Naive thymus-derived CD4-positive, alpha-beta T cell (primary cell): ENCODE measurements at regions not wholly inside any gene's neighbourhood (a gene's known extent, or its start where the extent isn't known, plus 50 kb on each side); places are given as distances from the start of the nearest gene placed in this dataset.
"Not testable (repeated sequence)": the region's sequence is repeated elsewhere in the genome, so short reads cannot be mapped to it uniquely, and the experiment has no call there.

Experiments
- ATAC-seq: fragments of 150-1000 bp; cut with Tn5 transposase; 2 replicates; pipeline ENCODE4 v1.10.0; 2021; ENCODE audit warnings: mild to moderate bottlenecking, moderate library complexity
- CTCF ChIA-PET: fragments of 350-600 bp; sonication (Branson Sonifier 250); formaldehyde crosslinking; loops from one replicate; lab custom pipeline; 2021; ENCODE audit warnings: antibody characterized with exemption; lab: Charles Lee
- POLR2A ChIA-PET: fragments of 350-600 bp; sonication (Branson Sonifier 250); formaldehyde crosslinking; loops from one replicate; lab custom pipeline; 2021; ENCODE audit warnings: antibody characterized with exemption, inconsistent platforms; lab: Charles Lee
- DNase-seq, 9 donors: peaks; one replicate each; pipeline versions ENCODE4 v3.0.0 to v3.0.0-alpha.2; 2020 to 2022; ENCODE audit warnings: mixed read lengths in 1 of 9
- H3K27ac ChIP-seq: one replicate; pipeline ENCODE4 v1.7.0; 2013; ENCODE audit warnings: mild to moderate bottlenecking, low read depth, low read length, moderate library complexity
- H3K27me3 ChIP-seq, 2 donors: one replicate each; pipeline ENCODE4 v1.7.0; 2013; ENCODE audit warnings: low read length in 2 of 2, mild to moderate bottlenecking in 2 of 2, moderate library complexity in 2 of 2; ENCODE audit not compliant: control insufficient read depth in 2 of 2, insufficient read depth in 2 of 2
- H3K36me3 ChIP-seq, 3 experiments: 1 replicate in 2 of 3; 2 replicates in 1 of 3; pipeline ENCODE4 v1.7.0; 2013; ENCODE audit warnings: low read length in 3 of 3, mild to moderate bottlenecking in 3 of 3, moderate library complexity in 1 of 3; ENCODE audit not compliant: insufficient read depth in 3 of 3, control insufficient read depth in 2 of 3
- H3K4me1 ChIP-seq, 2 donors: one replicate each; pipeline ENCODE4 v1.7.0; 2013; ENCODE audit warnings: low read length in 2 of 2, mild to moderate bottlenecking in 2 of 2, moderate library complexity in 1 of 2; ENCODE audit not compliant: control insufficient read depth in 2 of 2, insufficient read depth in 2 of 2
- H3K4me3 ChIP-seq: 2 replicates; pipeline ENCODE4 v1.7.0; 2013; ENCODE audit warnings: mild to moderate bottlenecking, low read length
- H3K9me3 ChIP-seq, 3 experiments: 1 replicate in 2 of 3; 2 replicates in 1 of 3; pipeline ENCODE4 v1.7.0; 2013; ENCODE audit warnings: low read length in 3 of 3; ENCODE audit not compliant: control insufficient read depth in 2 of 3
- H3K27ac Mint-ChIP-seq, 9 donors: one replicate each; pipeline ENCODE4 v1.8.0; 2020 to 2022; ENCODE audit warnings: mixed read lengths in 9 of 9, mild to moderate bottlenecking in 8 of 9, moderate library complexity in 5 of 9, inconsistent platforms in 2 of 9
- H3K27me3 Mint-ChIP-seq, 5 donors: one replicate each; pipeline ENCODE4 v1.8.0; 2021 to 2022; ENCODE audit warnings: mixed read lengths in 5 of 5, mild to moderate bottlenecking in 1 of 5
- H3K36me3 Mint-ChIP-seq, 5 donors: one replicate each; pipeline ENCODE4 v1.8.0; 2020 to 2022; ENCODE audit warnings: mixed read lengths in 5 of 5, mild to moderate bottlenecking in 3 of 5, inconsistent platforms in 1 of 5
- H3K4me1 Mint-ChIP-seq, 7 donors: one replicate each; pipeline ENCODE4 v1.8.0; 2020 to 2022; ENCODE audit warnings: mixed read lengths in 7 of 7, mild to moderate bottlenecking in 3 of 7, inconsistent platforms in 1 of 7
- H3K4me3 Mint-ChIP-seq, 10 donors: one replicate each; pipeline ENCODE4 v1.8.0; 2020 to 2022; ENCODE audit warnings: mild to moderate bottlenecking in 10 of 10, mixed read lengths in 10 of 10, moderate library complexity in 6 of 10, inconsistent platforms in 2 of 10
- H3K9me3 Mint-ChIP-seq, 11 donors: one replicate each; pipeline ENCODE4 v1.8.0; 2020 to 2022; ENCODE audit warnings: mixed read lengths in 11 of 11, mild to moderate bottlenecking in 4 of 11, inconsistent platforms in 1 of 11, moderate library complexity in 1 of 11
- intact Hi-C, 2 donors: fragments of 100-400 bp; cut with micrococcal nuclease; formaldehyde crosslinking; loops; one replicate each; pipeline ENCODE4 v1.15.1; 2023

DNA sequence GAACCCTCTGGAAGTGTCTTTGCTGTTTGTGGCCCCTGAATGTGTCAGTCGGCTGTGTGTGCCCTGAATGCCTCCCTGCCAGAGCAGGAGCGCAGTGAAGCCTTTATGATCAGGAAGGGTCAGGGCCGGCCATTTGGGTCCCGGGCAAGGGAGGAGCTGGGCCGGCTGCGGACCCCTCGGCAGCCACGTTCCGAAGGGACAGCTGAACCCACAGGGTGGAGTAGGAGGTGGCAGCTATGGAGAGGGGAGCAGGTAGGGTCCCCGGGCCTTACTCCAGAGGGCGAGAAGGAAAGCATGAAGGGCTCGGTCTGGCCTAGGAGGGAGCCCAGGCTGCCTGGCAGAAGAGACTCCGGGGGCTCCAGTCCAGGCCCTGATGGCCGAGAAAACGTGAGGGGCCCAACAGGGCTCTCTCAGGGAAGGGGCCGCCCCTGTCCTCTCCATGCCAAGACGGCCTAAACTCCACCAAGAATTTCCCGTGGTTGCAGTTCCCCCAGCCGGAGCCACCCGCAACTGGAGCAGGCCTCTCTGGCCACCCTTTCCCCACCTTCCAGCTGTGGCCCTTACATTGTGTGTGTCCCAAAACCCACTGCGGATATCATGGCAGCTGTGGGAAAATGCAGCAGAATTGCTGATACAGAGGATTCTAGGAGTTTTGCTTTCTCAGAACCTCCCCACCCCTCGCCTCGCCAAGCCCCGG is 182.2 kb upstream of the STK26 start:
- Histone ChIP-seq H3K4me1 (no peaks in the 10 kb centered on the region), H3K36me3 (no peaks in the 10 kb centered on the region), H3K27me3 (no peaks in the 10 kb centered on the region), H3K9me3 (no peaks in the 10 kb centered on the region), H3K27ac (no peak overlapping the region), H3K4me3 (no peak overlapping the region)
- Mint-ChIP-seq H3K4me1 (peaks cover 0 to 9% (median 0%) of the 10 kb centered on the region in 7 donors), H3K27me3 (peaks cover 0 to 2% (median 0%) of the 10 kb centered on the region in 5 donors), H3K4me3 (peak overlapping the region in 1 of 10 donors; percentile 56), H3K27ac (no peak overlapping the region), H3K36me3 (no peaks in the 10 kb centered on the region), H3K9me3 (no peaks in the 10 kb centered on the region)
- POLR2A ChIA-PET = no interaction called here
- ATAC-seq = no peak
- no peak for DNase-seq
- CTCF ChIA-PET = interaction anchor here (1.0 to 2.3 kb wide), 4 partner anchors 180 to 790 kb away, joined by 3 to 19 read pairs (median 6); partner anchors contain the start of gene RAP2C
- intact Hi-C loops = loop anchor here (1.0 to 10.0 kb wide), 9 partner anchors 230 to 791 kb away; partner anchors contain the start of gene RAP2C (in 1 of the 2)

DNA sequence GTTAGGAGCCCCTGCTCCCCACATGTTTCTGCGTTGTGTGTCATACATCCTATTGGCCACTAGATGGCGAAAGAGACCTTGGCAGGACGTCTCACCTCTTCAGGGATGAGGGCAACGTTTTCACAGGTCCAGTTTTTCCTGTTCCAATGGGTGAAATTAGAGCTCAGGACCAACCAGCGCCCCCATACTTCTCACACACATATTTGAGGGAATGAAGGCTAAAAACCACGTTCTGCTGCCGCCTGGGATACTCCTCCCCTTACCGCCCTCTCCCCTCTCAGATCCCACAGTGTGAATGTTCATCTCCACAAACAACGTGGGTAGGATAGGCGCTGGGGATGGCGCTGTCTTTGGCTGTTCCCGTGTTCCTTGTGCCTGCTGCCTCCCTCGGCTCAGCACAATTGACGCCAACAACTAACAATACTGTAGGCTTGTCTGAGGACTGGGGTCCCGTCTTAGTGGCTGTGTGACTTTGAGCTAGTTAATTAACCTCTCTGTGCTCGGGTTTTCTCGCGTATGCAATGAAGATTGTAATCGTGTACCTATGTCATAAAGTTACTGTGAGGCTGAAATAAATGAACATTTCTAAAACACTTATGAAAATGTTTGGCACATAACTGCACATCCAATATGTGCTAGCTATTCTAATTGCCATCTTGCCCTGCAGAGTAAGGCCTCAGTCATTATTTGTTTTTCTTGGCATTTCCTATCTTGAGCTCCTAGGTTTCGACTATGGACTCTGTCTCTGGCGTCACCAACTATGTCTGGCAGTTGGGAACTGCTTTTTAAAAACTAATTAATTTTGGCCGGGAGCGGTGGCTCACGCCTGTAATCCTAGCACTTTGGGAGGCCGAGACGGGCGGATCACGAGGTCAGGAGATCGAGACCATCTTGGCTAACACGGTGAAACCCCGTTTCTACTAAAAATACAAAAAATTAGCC is 181.3 kb upstream of the STK26 start:
- peak overlapping the region in 1 of 10 donors; percentile 56 for H3K4me3 Mint-ChIP-seq
- H3K4me3 ChIP-seq = no peak overlapping the region
- no peak overlapping the region for H3K27ac Mint-ChIP-seq

DNA sequence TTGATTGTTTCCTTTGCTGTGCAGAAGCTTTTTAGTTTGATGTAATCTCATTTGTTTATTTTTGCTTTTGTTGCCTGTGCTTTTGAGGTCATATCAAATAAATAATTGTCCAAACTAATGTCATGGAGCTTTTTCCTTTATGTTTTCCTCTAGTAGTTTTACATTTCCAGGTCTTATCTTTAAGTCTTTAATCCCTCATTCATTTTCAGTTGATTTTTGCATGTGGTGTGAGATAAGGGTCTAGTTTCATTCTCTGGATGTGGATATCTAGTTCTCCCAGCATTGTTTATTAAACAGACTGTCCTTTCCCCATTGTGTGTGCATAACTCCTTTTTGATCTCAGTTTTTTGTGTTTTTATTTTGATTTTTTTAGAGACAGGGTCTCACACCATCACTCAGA is 179.1 kb upstream of the STK26 start:
- no peaks in the 10 kb centered on the region for H3K9me3 Mint-ChIP-seq
- H3K4me3 ChIP-seq = no peak overlapping the region
- H3K27ac Mint-ChIP-seq = no peak overlapping the region
- DNase-seq = no peak
- no peaks in the 10 kb centered on the region for H3K9me3 ChIP-seq
- ChIA-PET POLR2A (no interaction called here), CTCF (interaction anchor here (1.0 to 1.7 kb wide), 3 partner anchors 11 to 375 kb away, joined by 4 to 6 read pairs (median 5); partner anchors contain the start of gene RAP2C)
- H3K4me1 Mint-ChIP-seq = peaks cover 0 to 9% (median 0%) of the 10 kb centered on the region in 7 donors
- intact Hi-C loops = loop anchor here (5.0 to 10.0 kb wide), 3 partner anchors 448 to 788 kb away; no protein-coding TSS in a partner anchor
- no peaks in the 10 kb centered on the region for H3K36me3 Mint-ChIP-seq
- ATAC-seq = no peak
- peaks cover 0 to 2% (median 0%) of the 10 kb centered on the region in 5 donors for H3K27me3 Mint-ChIP-seq
- H3K4me1 ChIP-seq = no peaks in the 10 kb centered on the region
- H3K4me3 Mint-ChIP-seq = no peak overlapping the region
- H3K36me3 ChIP-seq = no peaks in the 10 kb centered on the region
- no peak overlapping the region for H3K27ac ChIP-seq
- no peaks in the 10 kb centered on the region for H3K27me3 ChIP-seq

More for the DNA sequence above, 181.3 kb upstream of the STK26 start:
- POLR2A ChIA-PET = interaction anchor here (1.0 to 1.1 kb wide), 2 partner anchors 10 to 12 kb away, joined by 3 to 4 read pairs; no protein-coding TSS in a partner anchor
- Histone ChIP-seq H3K9me3 (no peaks in the 10 kb centered on the region), H3K27ac (no peak overlapping the region), H3K27me3 (no peaks in the 10 kb centered on the region), H3K4me1 (no peaks in the 10 kb centered on the region), H3K36me3 (no peaks in the 10 kb centered on the region)
- Mint-ChIP-seq H3K27me3 (peaks cover 0 to 2% (median 0%) of the 10 kb centered on the region in 5 donors), H3K36me3 (no peaks in the 10 kb centered on the region), H3K4me1 (peaks cover 0 to 9% (median 0%) of the 10 kb centered on the region in 7 donors), H3K9me3 (no peaks in the 10 kb centered on the region)
- intact Hi-C loops = loop anchor here (1.0 to 10.0 kb wide), 9 partner anchors 229 to 791 kb away; partner anchors contain the start of gene RAP2C (in 1 of the 2)
- ATAC-seq (peak; percentile 81), DNase-seq (peak in 8 of 9 donors; percentile 5 to 67 (median 49))
- CTCF ChIA-PET = interaction anchor here (0.6 to 2.3 kb wide), 9 partner anchors 11 to 789 kb away, joined by 3 to 19 read pairs (median 5); partner anchors contain the start of gene RAP2C

DNA sequence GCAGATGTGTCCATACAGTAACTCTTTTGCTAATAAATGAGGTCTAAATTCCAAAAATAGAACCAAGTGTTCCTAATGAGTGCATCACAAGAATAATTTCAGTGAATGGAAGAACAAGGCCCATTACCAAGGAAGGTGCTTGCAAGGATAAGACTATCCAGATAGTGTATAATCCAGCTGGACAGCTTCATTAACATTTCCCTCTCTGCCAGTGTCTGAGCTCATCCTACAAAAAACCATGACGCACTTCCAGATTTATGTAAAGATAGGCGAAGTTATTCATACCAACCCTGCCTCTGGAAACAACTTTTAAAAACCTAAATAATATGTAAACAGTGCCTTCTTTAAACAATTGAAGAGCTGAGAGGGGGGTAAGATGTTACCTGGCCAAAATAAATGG is 177.9 kb upstream of the STK26 start:
- no peak overlapping the region for H3K27ac Mint-ChIP-seq
- Histone ChIP-seq H3K27ac (no peak overlapping the region), H3K9me3 (no peaks in the 10 kb centered on the region), H3K27me3 (no peaks in the 10 kb centered on the region), H3K4me3 (no peak overlapping the region), H3K4me1 (no peaks in the 10 kb centered on the region), H3K36me3 (no peaks in the 10 kb centered on the region)
- POLR2A ChIA-PET = no interaction called here
- H3K27me3 Mint-ChIP-seq = peaks cover 0 to 2% (median 0%) of the 10 kb centered on the region in 5 donors
- DNase-seq = no peak
- H3K36me3 Mint-ChIP-seq = no peaks in the 10 kb centered on the region
- peaks cover 0 to 9% (median 0%) of the 10 kb centered on the region in 7 donors for H3K4me1 Mint-ChIP-seq
- intact Hi-C loops = loop anchor here in 1 of 2 donors (10.0 kb wide), 1 partner anchor 450 kb away; no protein-coding TSS in a partner anchor
- H3K4me3 Mint-ChIP-seq = no peak overlapping the region
- ATAC-seq = no peak
- CTCF ChIA-PET = interaction anchor here (0.9 to 1.1 kb wide), 2 partner anchors 218 to 786 kb away, joined by 3 read pairs; no protein-coding TSS in a partner anchor
- no peaks in the 10 kb centered on the region for H3K9me3 Mint-ChIP-seq

DNA sequence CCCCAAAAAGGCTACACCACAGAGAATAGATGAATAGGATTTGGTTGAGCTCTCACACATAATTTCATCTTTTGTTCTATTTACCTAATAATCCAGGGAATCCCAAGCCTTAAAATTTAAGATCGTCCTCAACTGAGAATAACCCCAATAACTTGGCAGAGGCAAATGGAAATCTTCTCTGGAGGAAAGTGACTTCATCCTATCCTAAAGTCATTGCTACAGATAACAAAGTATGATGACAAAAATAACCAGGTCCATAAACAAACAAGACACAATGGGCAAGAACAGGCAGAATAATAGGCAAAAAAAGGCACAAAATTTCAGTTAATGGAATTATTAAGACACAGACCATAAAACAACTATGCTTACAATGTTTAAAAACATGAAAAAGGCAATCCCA is 177.3 kb upstream of the STK26 start:
- no peak for ATAC-seq
- H3K9me3 ChIP-seq = no peaks in the 10 kb centered on the region

DNA sequence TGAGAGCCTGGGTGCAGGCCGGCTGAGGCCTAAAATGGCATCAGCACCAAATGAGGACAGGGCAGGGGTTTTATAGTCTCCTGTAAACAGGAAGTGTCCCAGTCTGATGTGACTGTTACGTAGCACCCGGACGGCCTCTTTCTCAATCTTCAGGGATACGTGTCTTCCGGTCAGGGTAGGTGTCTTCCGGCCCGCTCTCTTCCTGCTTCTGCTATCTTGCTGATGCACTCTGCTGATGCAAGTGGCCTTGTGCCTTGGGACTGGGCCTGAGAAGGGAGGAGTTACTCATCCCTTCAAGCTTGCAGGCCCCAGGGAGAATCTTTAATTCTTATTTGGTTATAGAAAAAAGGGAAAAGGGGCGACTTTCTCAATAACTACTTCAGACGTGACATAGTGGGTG is 172.1 kb upstream of the STK26 start:
- POLR2A ChIA-PET, H3K27me3 Mint-ChIP-seq, DNase-seq, H3K4me3 ChIP-seq, H3K9me3 Mint-ChIP-seq, H3K9me3 ChIP-seq, CTCF ChIA-PET, H3K27me3 ChIP-seq, intact Hi-C loops, H3K4me1 ChIP-seq, H3K4me3 Mint-ChIP-seq, H3K36me3 ChIP-seq, H3K27ac Mint-ChIP-seq, H3K4me1 Mint-ChIP-seq, H3K36me3 Mint-ChIP-seq, H3K27ac ChIP-seq: not testable (repeated sequence)
- peak; percentile 27 for ATAC-seq

More for the DNA sequence above, 177.3 kb upstream of the STK26 start:
- no peak for DNase-seq
- H3K27me3 ChIP-seq = no peaks in the 10 kb centered on the region
- Mint-ChIP-seq H3K36me3 (no peaks in the 10 kb centered on the region), H3K27me3 (peaks cover 0 to 2% (median 0%) of the 10 kb centered on the region in 5 donors), H3K4me3 (no peak overlapping the region), H3K9me3 (no peaks in the 10 kb centered on the region), H3K27ac (no peak overlapping the region), H3K4me1 (peaks cover 0 to 9% (median 0%) of the 10 kb centered on the region in 7 donors)
- no peaks in the 10 kb centered on the region for H3K36me3 ChIP-seq
- ChIA-PET POLR2A (no interaction called here), CTCF (interaction anchor here (0.9 kb wide), 1 partner anchor 786 kb away, joined by 3 read pairs; no protein-coding TSS in a partner anchor)
- no peak overlapping the region for H3K4me3 ChIP-seq
- intact Hi-C loops = loop anchor here in 1 of 2 donors (10.0 kb wide), 1 partner anchor 449 kb away; no protein-coding TSS in a partner anchor
- H3K27ac ChIP-seq = no peak overlapping the region
- H3K4me1 ChIP-seq = no peaks in the 10 kb centered on the region
